ENCODE measurements at regions not wholly inside any gene's neighbourhood (a gene's known extent, or its start where the extent isn't known, plus 50 kb on each side); places are given as distances from the start of the nearest gene placed in this dataset.

GRCh38 chr18:68429111-68429510 lies 285.8 kb downstream of the TMX3 start:
- TF ChIP-seq CTCF (IDR thresholded peaks at IDR 0.05; ENCODE audit: control insufficient read depth, insufficient read depth, low read depth, low read length, missing control alignments): no peak
- DNase-seq (ENCODE audit: low read depth): no peak
- no peak overlapping the region for H3K4me3 ChIP-seq (ENCODE audit: control insufficient read depth, low read depth, low read length)

GRCh38 chr18:68428661-68429060 lies 286.2 kb downstream of the TMX3 start:
- no peak for DNase-seq (ENCODE audit: low read depth)
- no peak for TF ChIP-seq CTCF (IDR thresholded peaks at IDR 0.05; ENCODE audit: control insufficient read depth, insufficient read depth, low read depth, low read length, missing control alignments)
- H3K4me3 ChIP-seq (ENCODE audit: control insufficient read depth, low read depth, low read length): no peak overlapping the region

- no peak for TF ChIP-seq CTCF (IDR thresholded peaks at IDR 0.05; ENCODE audit: control insufficient read depth, insufficient read depth, low read depth, low read length, missing control alignments)
- DNase-seq (ENCODE audit: low read depth): peak; percentile 63
- H3K4me3 ChIP-seq (ENCODE audit: control insufficient read depth, low read depth, low read length): no peak overlapping the region
Measured at GRCh38 chr18:68427951-68428401, 286.9 kb downstream of the TMX3 start.

GRCh38 chr18:68426731-68427315 lies 288.1 kb downstream of the TMX3 start:
- no peak for DNase-seq (ENCODE audit: low read depth)
- TF ChIP-seq CTCF (IDR thresholded peaks at IDR 0.05; ENCODE audit: control insufficient read depth, insufficient read depth, low read depth, low read length, missing control alignments): no peak
- no peak overlapping the region for H3K4me3 ChIP-seq (ENCODE audit: control insufficient read depth, low read depth, low read length)

GRCh38 chr18:68418881-68419280 lies 296.0 kb downstream of the TMX3 start:
- no peak for TF ChIP-seq CTCF (IDR thresholded peaks at IDR 0.05; ENCODE audit: control insufficient read depth, insufficient read depth, low read depth, low read length, missing control alignments)
- no peak for DNase-seq (ENCODE audit: low read depth)
- no peak overlapping the region for H3K4me3 ChIP-seq (ENCODE audit: control insufficient read depth, low read depth, low read length)

GRCh38 chr18:68418226-68418868 lies 296.6 kb downstream of the TMX3 start:
- no peak for TF ChIP-seq CTCF (IDR thresholded peaks at IDR 0.05; ENCODE audit: control insufficient read depth, insufficient read depth, low read depth, low read length, missing control alignments)
- no peak overlapping the region for H3K4me3 ChIP-seq (ENCODE audit: control insufficient read depth, low read depth, low read length)
- no peak for DNase-seq (ENCODE audit: low read depth)

Data from AG09309 (cell line).